Esophagus muscularis mucosa (tissue), 4 donors: ENCODE measurements at regions not wholly inside any gene's neighbourhood (a gene's known extent, or its start where the extent isn't known, plus 50 kb on each side); places are given as distances from the start of the nearest gene placed in this dataset.

Source experiments
- DNase-seq: peaks from one replicate; pipeline ENCODE4 v3.0.0-alpha.2; 2017; ENCODE audit errors: extremely low spot score
- H3K27ac ChIP-seq, 4 donors: fragments of 200-600 bp; sonication (generic); replicated peaks in 1 of 4; 1 replicate in 3 of 4; 2 replicates in 1 of 4; pipeline ENCODE4 v1.5.1; 2016 to 2019; ENCODE audit warnings: mild to moderate bottlenecking in 1 of 4
- H3K27me3 ChIP-seq, 4 donors: fragments of 200-600 bp; sonication (generic); one replicate each; pipeline versions ENCODE4 v1.5.1 to v1.6.0; 2016 to 2019
- H3K36me3 ChIP-seq, 4 donors: fragments of 200-600 bp; sonication (generic); one replicate each; pipeline ENCODE4 v1.5.1; 2016 to 2019
- H3K4me1 ChIP-seq, 4 donors: fragments of 200-600 bp; sonication (generic); one replicate each; pipeline ENCODE4 v1.5.1; 2016 to 2019
- H3K4me3 ChIP-seq, 4 donors: fragments of 200-600 bp; sonication (generic); 1 replicate in 2 of 4; 2 replicates in 2 of 4; pipeline ENCODE4 v1.5.1; 2016 to 2019; ENCODE audit warnings: mild to moderate bottlenecking in 4 of 4, moderate library complexity in 1 of 4
- H3K9me3 ChIP-seq, 4 donors: fragments of 200-600 bp; sonication (generic); 1 replicate in 3 of 4; 2 replicates in 1 of 4; pipeline ENCODE4 v1.5.1; 2016 to 2019
- CTCF ChIP-seq, 3 experiments: fragments of 200-600 bp in 2 of 3; fragments of 450-650 bp in 1 of 3; sonication (generic) in 2 of 3; IDR thresholded peaks; one replicate each; pipeline ENCODE4 v1.5.1; 2017 to 2019; ENCODE audit warnings: antibody characterized with exemption in 3 of 3, mild to moderate bottlenecking in 2 of 3, moderate library complexity in 1 of 3
- EP300 ChIP-seq: sonication (generic); formaldehyde crosslinking; IDR thresholded peaks from one replicate; pipeline ENCODE4 v1.6.1; 2017; ENCODE audit warnings: antibody characterized with exemption
- POLR2A ChIP-seq: fragments of 450-650 bp; IDR thresholded peaks from one replicate; pipeline ENCODE4 v1.6.1; 2017; ENCODE audit warnings: antibody characterized with exemption, moderate library complexity, mild to moderate bottlenecking, low read depth
- POLR2AphosphoS5 ChIP-seq, 2 donors: sonication (generic); formaldehyde crosslinking; IDR thresholded peaks; one replicate each; pipeline ENCODE4 v1.6.1; 2017; ENCODE audit warnings: antibody characterized with exemption in 2 of 2
- WGBS: methylation state at CpG from one replicate; pipeline ENCODE4 v1.1.5; 2018; 5-methylcytosine and 5-hydroxymethylcytosine counted together
- intact Hi-C: fragments of 100-400 bp; cut with DNase I; formaldehyde crosslinking; loops from one replicate; pipeline ENCODE4 v1.15.1; 2023

DNA sequence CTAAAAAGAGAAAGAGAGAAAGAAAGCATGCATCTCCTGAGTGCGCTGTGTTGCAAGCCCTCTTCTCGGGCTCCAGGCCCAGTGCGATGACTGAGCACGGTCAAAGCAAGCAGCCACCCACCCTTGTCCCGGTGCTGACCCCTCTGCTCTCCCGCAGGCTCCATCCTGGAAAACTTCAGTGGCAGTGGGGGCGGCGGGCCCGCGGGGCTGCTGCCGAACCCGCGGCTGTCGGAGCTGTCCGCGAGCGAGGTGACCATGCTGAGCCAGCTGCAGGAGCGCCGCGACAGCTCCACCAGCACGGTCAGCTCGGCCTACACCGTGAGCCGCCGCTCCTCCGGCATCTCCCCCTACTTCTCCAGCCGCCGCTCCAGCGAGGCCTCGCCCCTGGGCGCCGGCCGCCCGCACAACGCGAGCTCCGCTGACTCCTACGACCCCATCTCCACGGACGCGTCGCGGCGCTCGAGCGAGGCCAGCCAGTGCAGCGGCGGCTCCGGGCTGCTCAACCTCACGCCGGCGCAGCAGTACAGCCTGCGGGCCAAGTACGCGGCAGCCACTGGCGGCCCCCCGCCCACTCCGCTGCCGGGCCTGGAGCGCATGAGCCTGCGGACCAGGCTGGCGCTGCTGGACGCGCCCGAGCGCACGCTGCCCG, 252.5 kb downstream of the GLI2 start:
- 93% methylated on average over 29 of the region's 68 CpGs for WGBS
- no peak overlapping the region for H3K4me3 ChIP-seq
- TF ChIP-seq CTCF (IDR thresholded peaks at IDR 0.05) (no peak), EP300 (no peak), POLR2AphosphoS5 (IDR thresholded peaks at IDR 0.05) (no peak), POLR2A (no peak)
- H3K27me3 ChIP-seq = no peaks in the 10 kb centered on the region
- no peak overlapping the region for H3K27ac ChIP-seq
- peaks cover 0 to 4% (median 0%) of the 10 kb centered on the region in 4 donors for H3K4me1 ChIP-seq
- DNase-seq = no peak
- no peaks in the 10 kb centered on the region for H3K9me3 ChIP-seq
- intact Hi-C loops = no loop called here
- peaks cover 0 to 87% (median 54%) of the 10 kb centered on the region in 4 donors for H3K36me3 ChIP-seq

- WGBS = 100% methylated on average over 4 of the region's 74 CpGs
- H3K36me3 ChIP-seq = peaks cover 0 to 79% (median 51%) of the 10 kb centered on the region in 4 donors
- intact Hi-C loops = no loop called here
Measured at GRCh38 chr2:120988700-120989511, 253.2 kb downstream of the GLI2 start.

GRCh38 chr2:120989512-120990441, 254.1 kb downstream of the GLI2 start:
- Histone ChIP-seq H3K36me3 (peaks cover 0 to 71% (median 46%) of the 10 kb centered on the region in 4 donors), H3K27ac (no peak overlapping the region), H3K9me3 (no peaks in the 10 kb centered on the region), H3K4me1 (no peaks in the 10 kb centered on the region), H3K4me3 (no peak overlapping the region), H3K27me3 (no peaks in the 10 kb centered on the region)
- intact Hi-C loops = no loop called here
- no CpG with 5 or more reads among the region's 26 CpGs for WGBS
- DNase-seq = no peak
- TF ChIP-seq EP300 (no peak), POLR2A (no peak), POLR2AphosphoS5 (IDR thresholded peaks at IDR 0.05) (no peak), CTCF (IDR thresholded peaks at IDR 0.05) (no peak)

More at GRCh38 chr2:120988700-120989511, 253.2 kb downstream of the GLI2 start:
- Histone ChIP-seq H3K4me3 (no peak overlapping the region), H3K27ac (no peak overlapping the region), H3K4me1 (no peaks in the 10 kb centered on the region), H3K27me3 (no peaks in the 10 kb centered on the region), H3K9me3 (no peaks in the 10 kb centered on the region)
- TF ChIP-seq CTCF (IDR thresholded peaks at IDR 0.05) (no peak), POLR2AphosphoS5 (IDR thresholded peaks at IDR 0.05) (no peak)
- no peak for DNase-seq

GRCh38 chr2:120990451-120990871, 254.8 kb downstream of the GLI2 start:
- 76% methylated on average over 9 of the region's 15 CpGs for WGBS
- intact Hi-C loops = no loop called here
- Histone ChIP-seq H3K4me1 (no peaks in the 10 kb centered on the region), H3K27ac (no peak overlapping the region), H3K36me3 (peaks cover 0 to 64% (median 43%) of the 10 kb centered on the region in 4 donors), H3K9me3 (no peaks in the 10 kb centered on the region), H3K27me3 (no peaks in the 10 kb centered on the region), H3K4me3 (no peak overlapping the region)
- no peak for TF ChIP-seq POLR2AphosphoS5 (IDR thresholded peaks at IDR 0.05)
- no peak for TF ChIP-seq CTCF (IDR thresholded peaks at IDR 0.05)
- no peak for TF ChIP-seq POLR2A
- no peak for TF ChIP-seq EP300
- no peak for DNase-seq
